ENCODE measurements at regions not wholly inside any gene's neighbourhood (a gene's known extent, or its start where the extent isn't known, plus 50 kb on each side); places are given as distances from the start of the nearest gene placed in this dataset.

- no peak overlapping the region for H2AFZ ChIP-seq (ENCODE audit: low read length)
- H3K9me3 ChIP-seq (ENCODE audit: low read length) = no peaks in the 10 kb centered on the region
- no peak overlapping the region for H3K27ac ChIP-seq (ENCODE audit: low read length)
- no peak overlapping the region for H3K4me3 ChIP-seq (ENCODE audit: low read length)
- H3K9me2 ChIP-seq (replicated peaks; ENCODE audit: insufficient read depth, low read length) = no peaks in the 10 kb centered on the region
- H3K4me2 ChIP-seq (ENCODE audit: low read depth, low read length, poor library complexity, severe bottlenecking) = no peak overlapping the region
- no peaks in the 10 kb centered on the region; the same call in 1 of the 2 replicates for H3K4me1 ChIP-seq (ENCODE audit: low read length)
- no peaks in the 10 kb centered on the region for H4K20me1 ChIP-seq (ENCODE audit: insufficient read depth, low read depth, low read length)
- no peaks in the 10 kb centered on the region for H3K79me2 ChIP-seq (ENCODE audit: low read length)
- no peak for DNase-seq
- no peaks in the 10 kb centered on the region for H3K36me3 ChIP-seq (ENCODE audit: insufficient read depth, low read length)
- no peak overlapping the region for H3K9ac ChIP-seq (ENCODE audit: low read length)
- H3K27me3 ChIP-seq (ENCODE audit: low read length) = no peaks in the 10 kb centered on the region
Measured at GRCh38 chr2:237156857-237157779, 71.4 kb downstream of the COPS8 start.

GRCh38 chr2:237157780-237158102 lies 72.1 kb downstream of the COPS8 start:
- no peaks in the 10 kb centered on the region for H3K9me3 ChIP-seq (ENCODE audit: low read length)
- H2AFZ ChIP-seq (ENCODE audit: low read length) = no peak overlapping the region
- H3K27me3 ChIP-seq (ENCODE audit: low read length) = no peaks in the 10 kb centered on the region
- H3K4me3 ChIP-seq (ENCODE audit: low read length) = no peak overlapping the region
- no peaks in the 10 kb centered on the region for H3K9me2 ChIP-seq (replicated peaks; ENCODE audit: insufficient read depth, low read length)
- no peak overlapping the region for H3K4me2 ChIP-seq (ENCODE audit: low read depth, low read length, poor library complexity, severe bottlenecking)
- no peaks in the 10 kb centered on the region for H3K79me2 ChIP-seq (ENCODE audit: low read length)
- H3K27ac ChIP-seq (ENCODE audit: low read length) = no peak overlapping the region
- DNase-seq = no peak
- no peak overlapping the region for H3K9ac ChIP-seq (ENCODE audit: low read length)
- H3K4me1 ChIP-seq (ENCODE audit: low read length) = no peaks in the 10 kb centered on the region; the same call in 1 of the 2 replicates
- no peaks in the 10 kb centered on the region for H4K20me1 ChIP-seq (ENCODE audit: insufficient read depth, low read depth, low read length)
- H3K36me3 ChIP-seq (ENCODE audit: insufficient read depth, low read length) = no peaks in the 10 kb centered on the region

GRCh38 chr2:237158194-237158593 lies 72.5 kb downstream of the COPS8 start:
- Histone ChIP-seq H3K9ac (ENCODE audit: low read length) (no peak overlapping the region), H3K4me1 (ENCODE audit: low read length) (no peaks in the 10 kb centered on the region; the same call in 1 of the 2 replicates), H3K27me3 (ENCODE audit: low read length) (no peaks in the 10 kb centered on the region), H4K20me1 (ENCODE audit: insufficient read depth, low read depth, low read length) (no peaks in the 10 kb centered on the region), H3K9me2 (replicated peaks; ENCODE audit: insufficient read depth, low read length) (no peaks in the 10 kb centered on the region), H2AFZ (ENCODE audit: low read length) (no peak overlapping the region), H3K79me2 (ENCODE audit: low read length) (no peaks in the 10 kb centered on the region), H3K4me2 (ENCODE audit: low read depth, low read length, poor library complexity, severe bottlenecking) (no peak overlapping the region), H3K9me3 (ENCODE audit: low read length) (no peaks in the 10 kb centered on the region), H3K36me3 (ENCODE audit: insufficient read depth, low read length) (no peaks in the 10 kb centered on the region), H3K4me3 (ENCODE audit: low read length) (no peak overlapping the region), H3K27ac (ENCODE audit: low read length) (no peak overlapping the region)
- no peak for DNase-seq

GRCh38 chr2:237159006-237159911 lies 73.6 kb downstream of the COPS8 start:
- Histone ChIP-seq H3K27me3 (ENCODE audit: low read length) (no peaks in the 10 kb centered on the region), H2AFZ (ENCODE audit: low read length) (no peak overlapping the region), H3K36me3 (ENCODE audit: insufficient read depth, low read length) (no peaks in the 10 kb centered on the region), H4K20me1 (ENCODE audit: insufficient read depth, low read depth, low read length) (no peaks in the 10 kb centered on the region), H3K4me2 (ENCODE audit: low read depth, low read length, poor library complexity, severe bottlenecking) (no peak overlapping the region), H3K4me1 (ENCODE audit: low read length) (no peaks in the 10 kb centered on the region; the same call in 1 of the 2 replicates), H3K27ac (ENCODE audit: low read length) (no peak overlapping the region), H3K4me3 (ENCODE audit: low read length) (no peak overlapping the region), H3K9ac (ENCODE audit: low read length) (no peak overlapping the region), H3K9me3 (ENCODE audit: low read length) (no peaks in the 10 kb centered on the region), H3K9me2 (replicated peaks; ENCODE audit: insufficient read depth, low read length) (no peaks in the 10 kb centered on the region), H3K79me2 (ENCODE audit: low read length) (no peaks in the 10 kb centered on the region)
- DNase-seq = peak; percentile 45

- DNase-seq = no peak
- H3K9ac ChIP-seq (ENCODE audit: low read length) = no peak overlapping the region
- no peaks in the 10 kb centered on the region for H4K20me1 ChIP-seq (ENCODE audit: insufficient read depth, low read depth, low read length)
- H3K27ac ChIP-seq (ENCODE audit: low read length) = no peak overlapping the region
- H3K9me3 ChIP-seq (ENCODE audit: low read length) = no peaks in the 10 kb centered on the region
- no peaks in the 10 kb centered on the region for H3K27me3 ChIP-seq (ENCODE audit: low read length)
- H2AFZ ChIP-seq (ENCODE audit: low read length) = no peak overlapping the region
- H3K4me1 ChIP-seq (ENCODE audit: low read length) = no peaks in the 10 kb centered on the region; the same call in 1 of the 2 replicates
- H3K36me3 ChIP-seq (ENCODE audit: insufficient read depth, low read length) = no peaks in the 10 kb centered on the region
- H3K79me2 ChIP-seq (ENCODE audit: low read length) = no peaks in the 10 kb centered on the region
- no peak overlapping the region for H3K4me3 ChIP-seq (ENCODE audit: low read length)
- no peaks in the 10 kb centered on the region for H3K9me2 ChIP-seq (replicated peaks; ENCODE audit: insufficient read depth, low read length)
- no peak overlapping the region for H3K4me2 ChIP-seq (ENCODE audit: low read depth, low read length, poor library complexity, severe bottlenecking)
Measured at GRCh38 chr2:237160271-237160919, 74.7 kb downstream of the COPS8 start.

- Histone ChIP-seq H4K20me1 (ENCODE audit: insufficient read depth, low read depth, low read length) (no peaks in the 10 kb centered on the region), H3K9me3 (ENCODE audit: low read length) (no peaks in the 10 kb centered on the region), H3K79me2 (ENCODE audit: low read length) (no peaks in the 10 kb centered on the region), H3K9me2 (replicated peaks; ENCODE audit: insufficient read depth, low read length) (no peaks in the 10 kb centered on the region), H3K4me3 (ENCODE audit: low read length) (no peak overlapping the region), H3K36me3 (ENCODE audit: insufficient read depth, low read length) (no peaks in the 10 kb centered on the region), H3K27ac (ENCODE audit: low read length) (no peak overlapping the region), H3K9ac (ENCODE audit: low read length) (no peak overlapping the region), H3K27me3 (ENCODE audit: low read length) (no peaks in the 10 kb centered on the region), H3K4me2 (ENCODE audit: low read depth, low read length, poor library complexity, severe bottlenecking) (no peak overlapping the region), H2AFZ (ENCODE audit: low read length) (no peak overlapping the region), H3K4me1 (ENCODE audit: low read length) (no peaks in the 10 kb centered on the region; the same call in 1 of the 2 replicates)
- DNase-seq = no peak
Measured at GRCh38 chr2:237161189-237161588, 75.5 kb downstream of the COPS8 start.

- Histone ChIP-seq H3K4me1 (ENCODE audit: low read length) (no peaks in the 10 kb centered on the region; the same call in 1 of the 2 replicates), H3K79me2 (ENCODE audit: low read length) (no peaks in the 10 kb centered on the region), H3K4me2 (ENCODE audit: low read depth, low read length, poor library complexity, severe bottlenecking) (no peak overlapping the region), H3K36me3 (ENCODE audit: insufficient read depth, low read length) (no peaks in the 10 kb centered on the region), H3K27me3 (ENCODE audit: low read length) (no peaks in the 10 kb centered on the region), H3K9me2 (replicated peaks; ENCODE audit: insufficient read depth, low read length) (no peaks in the 10 kb centered on the region), H4K20me1 (ENCODE audit: insufficient read depth, low read depth, low read length) (no peaks in the 10 kb centered on the region), H2AFZ (ENCODE audit: low read length) (no peak overlapping the region), H3K27ac (ENCODE audit: low read length) (no peak overlapping the region), H3K9me3 (ENCODE audit: low read length) (no peaks in the 10 kb centered on the region), H3K9ac (ENCODE audit: low read length) (no peak overlapping the region), H3K4me3 (ENCODE audit: low read length) (no peak overlapping the region)
- DNase-seq = no peak
Measured at GRCh38 chr2:237162959-237163358, 77.3 kb downstream of the COPS8 start.

Data from Karpas-422 (cell line).